IPS-NIHi7 (cell line): ENCODE measurements at regions not wholly inside any gene's neighbourhood (a gene's known extent, or its start where the extent isn't known, plus 50 kb on each side); places are given as distances from the start of the nearest gene placed in this dataset.

Experiments
- DNase-seq: peaks from one replicate; pipeline ENCODE4 v3.0.0; 2012; ENCODE audit warnings: mixed read lengths; ENCODE audit errors: extremely low spot score

DNA sequence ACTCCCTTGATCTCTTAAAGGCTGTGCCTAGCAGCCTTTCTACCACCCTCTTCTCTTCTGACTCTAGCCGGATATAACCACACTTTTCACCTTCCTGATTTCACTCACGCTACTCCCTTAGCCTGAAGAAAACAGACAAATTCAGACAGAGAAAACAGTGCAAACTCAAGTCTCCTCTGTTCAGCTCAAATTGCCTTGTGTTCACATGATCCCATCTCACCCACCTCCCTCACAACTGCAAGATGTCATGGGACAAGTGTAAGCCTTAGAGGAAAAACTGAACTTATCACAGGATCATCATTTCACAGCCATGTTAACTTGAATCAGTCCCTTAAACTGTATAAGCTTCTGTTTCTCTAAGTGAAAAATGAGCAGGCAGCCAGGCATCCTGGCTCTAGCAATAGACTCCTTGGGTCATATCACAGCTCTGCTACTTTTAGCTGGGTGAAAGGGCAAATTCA is 66.5 kb upstream of the TENT5A start:
- no peak for DNase-seq

DNA sequence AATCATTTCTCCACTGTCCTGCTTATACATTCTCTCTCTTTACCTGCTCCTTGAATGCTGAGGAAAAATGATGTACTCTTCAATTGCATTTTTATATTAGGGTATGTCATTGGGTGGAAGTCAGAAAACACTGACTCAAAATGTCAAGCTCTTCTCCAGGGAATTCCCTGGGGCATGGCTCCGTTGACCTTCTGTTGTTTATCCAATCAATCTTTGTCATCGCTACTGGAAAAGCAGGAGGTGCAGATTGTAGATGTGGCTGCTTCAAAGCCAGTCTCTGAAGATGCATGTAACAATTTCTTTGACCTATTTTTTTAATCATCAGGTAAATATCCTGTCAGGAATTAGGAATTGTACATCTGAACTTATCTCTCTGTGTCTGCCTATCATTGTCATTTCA is 63.9 kb upstream of the TENT5A start:
- DNase-seq = no peak

DNA sequence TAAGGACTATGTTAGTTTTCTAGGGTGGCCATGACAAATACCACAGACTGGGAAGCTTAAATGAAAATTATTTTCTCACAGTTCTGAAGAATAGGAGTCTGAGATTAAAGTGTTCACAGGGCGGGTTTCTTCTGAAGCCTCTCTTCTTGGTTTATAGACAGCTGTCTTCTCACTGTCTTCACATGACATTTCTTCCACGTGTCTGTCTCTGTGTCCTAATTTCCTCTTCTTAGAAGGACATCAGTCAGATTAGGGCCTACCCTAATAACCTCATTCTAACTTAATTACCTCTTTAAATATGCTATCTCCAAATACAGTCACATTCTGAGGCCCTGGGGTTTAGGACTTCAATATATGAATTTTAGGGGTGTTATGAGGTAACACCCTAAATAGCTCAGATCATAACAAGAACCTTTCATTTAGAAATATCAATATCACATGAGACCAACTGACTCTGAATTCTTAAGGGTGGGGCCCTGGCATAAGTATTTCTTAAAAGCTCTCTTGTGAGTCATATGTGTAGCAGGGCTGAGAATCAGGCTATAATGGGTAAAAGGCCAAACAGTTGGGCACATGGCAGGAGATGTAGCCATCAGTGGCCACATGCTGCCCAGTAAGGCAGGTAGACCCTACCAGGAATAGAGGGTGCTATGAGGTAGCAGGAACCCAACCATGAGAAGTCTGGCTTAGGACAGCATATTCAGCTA is 62.0 kb upstream of the TENT5A start:
- no peak for DNase-seq

GRCh38 chr6:81813305-81813704 is 60.8 kb upstream of the TENT5A start:
- DNase-seq = no peak

GRCh38 chr6:81812401-81812800 is 59.9 kb upstream of the TENT5A start:
- no peak for DNase-seq

- DNase-seq = no peak
Observed at GRCh38 chr6:81808851-81809570, 56.5 kb upstream of the TENT5A start.

GRCh38 chr6:81806793-81807565 is 54.5 kb upstream of the TENT5A start:
- no peak for DNase-seq

- DNase-seq = no peak
Observed at GRCh38 chr6:81802356-81802755, 49.9 kb upstream of the TENT5A start.
